H1 (cell line): ENCODE measurements at regions not wholly inside any gene's neighbourhood (a gene's known extent, or its start where the extent isn't known, plus 50 kb on each side); places are given as distances from the start of the nearest gene placed in this dataset.

ENCODE experiments used
- BRCA1 ChIP-seq: IDR thresholded peaks from 2 replicates; pipeline ENCODE4 v1.6.1; 2012; ENCODE audit warnings: low read depth, low read length, improper control_type of control experiment
- CTCF ChIP-seq, 3 experiments: IDR thresholded peaks; 1 replicate in 2 of 3; 2 replicates in 1 of 3; pipeline versions ENCODE4 v1.5.1 to v1.6.1; 2011; ENCODE audit warnings: low read length in 3 of 3, mild to moderate bottlenecking in 3 of 3, inconsistent platforms in 2 of 3, low read depth in 1 of 3, moderate library complexity in 1 of 3; ENCODE audit not compliant: insufficient read depth in 1 of 3; ENCODE audit errors: control extremely low read depth in 1 of 3
- EP300 ChIP-seq, 2 experiments: IDR thresholded peaks; 1 replicate in 1 of 2; 2 replicates in 1 of 2; pipeline ENCODE4 v1.6.1; 2011 to 2012; ENCODE audit warnings: low read depth in 2 of 2, low read length in 2 of 2, mild to moderate bottlenecking in 2 of 2, borderline replicate concordance in 1 of 2, inconsistent platforms in 1 of 2, moderate library complexity in 1 of 2
- POLR2AphosphoS5 ChIP-seq: IDR thresholded peaks from 2 replicates; pipeline ENCODE4 v1.6.1; 2011; ENCODE audit warnings: low read depth, low read length
- RFX5 ChIP-seq: IDR thresholded peaks from 2 replicates; pipeline ENCODE4 v1.6.1; 2011; ENCODE audit warnings: low read depth, low read length, improper control_type of control experiment, borderline replicate concordance
- USF2 ChIP-seq: IDR thresholded peaks from 2 replicates; pipeline ENCODE4 v1.6.1; 2011; ENCODE audit warnings: low read length, improper control_type of control experiment

- TF ChIP-seq CTCF (IDR thresholded peaks at IDR 0.05; ENCODE audit: control extremely low read depth in 1 of 3, insufficient read depth in 1 of 3, low read depth in 1 of 3, low read length in 3 of 3) (no peak), POLR2AphosphoS5 (no peak), BRCA1 (no peak), USF2 (no peak), RFX5 (no peak), EP300 (IDR thresholded peaks at IDR 0.05; ENCODE audit: borderline replicate concordance in 1 of 2, low read depth in 2 of 2, low read length in 2 of 2) (no peak)
Observed at GRCh38 chr9:11002705-11003104, 389.9 kb upstream of the PTPRD start.
